OCI-LY1 (cell line): ENCODE measurements at regions not wholly inside any gene's neighbourhood (a gene's known extent, or its start where the extent isn't known, plus 50 kb on each side); places are given as distances from the start of the nearest gene placed in this dataset.

ENCODE experiments used
- H2AFZ ChIP-seq: fragments of 200-600 bp; sonication (generic), shearing (Covaris generic); 2 replicates; pipeline ENCODE4 v1.6.0; 2014; ENCODE audit warnings: antibody characterized with exemption, mild to moderate bottlenecking, low read length
- H3F3A ChIP-seq: fragments of 200-600 bp; sonication (generic), shearing (Covaris generic); 2 replicates; pipeline ENCODE4 v1.6.0; 2014; ENCODE audit warnings: mild to moderate bottlenecking, antibody characterized with exemption, low read length, moderate library complexity; ENCODE audit not compliant: insufficient read depth
- H3K27ac ChIP-seq: fragments of 200-600 bp; sonication (generic); 2 replicates; pipeline ENCODE4 v1.5.1; 2014; ENCODE audit warnings: low read length, mixed run types, mild to moderate bottlenecking, low read depth; ENCODE audit not compliant: poor library complexity, severe bottlenecking
- H3K27me3 ChIP-seq: fragments of 200-600 bp; sonication (generic); 2 replicates; pipeline ENCODE4 v1.6.0; 2014; ENCODE audit warnings: antibody characterized with exemption, mild to moderate bottlenecking, low read length, moderate library complexity; ENCODE audit not compliant: insufficient read depth
- H3K36me3 ChIP-seq: fragments of 200-600 bp; sonication (generic); 2 replicates; pipeline ENCODE4 v1.6.1; 2014; ENCODE audit warnings: mild to moderate bottlenecking, antibody characterized with exemption, low read length, moderate library complexity, mixed read lengths; ENCODE audit not compliant: insufficient read depth
- H3K4me1 ChIP-seq: fragments of 200-600 bp; sonication (generic); 2 replicates; pipeline ENCODE4 v1.5.1; 2014; ENCODE audit warnings: mild to moderate bottlenecking, low read length, moderate library complexity; ENCODE audit not compliant: insufficient read depth, severe bottlenecking
- H3K4me2 ChIP-seq: fragments of 200-600 bp; sonication (generic), shearing (Covaris generic); 2 replicates; pipeline ENCODE4 v1.6.1; 2014; ENCODE audit warnings: low read length
- H3K4me3 ChIP-seq: fragments of 200-600 bp; sonication (generic); 2 replicates; pipeline ENCODE4 v1.5.1; 2014; ENCODE audit warnings: low read length, low read depth, mild to moderate bottlenecking, mixed read lengths; ENCODE audit not compliant: poor library complexity, severe bottlenecking
- H3K79me2 ChIP-seq: fragments of 200-600 bp; shearing (Covaris generic); 2 replicates; pipeline ENCODE4 v1.6.1; 2016; ENCODE audit warnings: mixed run types, low read length, mixed read lengths; ENCODE audit not compliant: insufficient read depth
- H3K9ac ChIP-seq: fragments of 200-600 bp; sonication (generic), shearing (Covaris generic); 2 replicates; pipeline ENCODE4 v1.6.1; 2014; ENCODE audit warnings: mild to moderate bottlenecking, low read length, mixed read lengths
- H3K9me2 ChIP-seq: fragments of 200-600 bp; sonication (generic), shearing (Covaris generic); 2 replicates; pipeline ENCODE4 v1.6.1; 2014; ENCODE audit warnings: low read depth, mild to moderate bottlenecking, low read length, mixed read lengths
- H3K9me3 ChIP-seq: fragments of 200-600 bp; shearing (Covaris generic); 2 replicates; pipeline ENCODE4 v1.6.1; 2014; ENCODE audit warnings: low read length, mixed read lengths
- H4K20me1 ChIP-seq: fragments of 200-600 bp; sonication (generic), shearing (Covaris generic); 2 replicates; pipeline ENCODE4 v1.6.0; 2016; ENCODE audit warnings: mild to moderate bottlenecking, low read length; ENCODE audit not compliant: insufficient read depth
- CTCF ChIP-seq: fragments of 200-600 bp; sonication (generic), shearing (Covaris generic); IDR thresholded peaks from 2 replicates; pipeline ENCODE4 v1.5.1; 2017; ENCODE audit warnings: mild to moderate bottlenecking, antibody characterized with exemption, low read length, moderate library complexity, mixed read lengths
- EZH2 ChIP-seq: fragments of 200-600 bp; sonication (generic), shearing (Covaris generic); IDR thresholded peaks from 2 replicates; pipeline ENCODE4 v1.8.0; 2017; ENCODE audit warnings: borderline replicate concordance, mixed run types, mild to moderate bottlenecking, antibody characterized with exemption, low read length, moderate library complexity, mixed read lengths

GRCh38 chr14:86780876-86781510 lies 1212.0 kb downstream of the GALC start:
- H3K9ac ChIP-seq: no peak overlapping the region
- no peaks in the 10 kb centered on the region for H3K79me2 ChIP-seq
- no peaks in the 10 kb centered on the region for H3K27me3 ChIP-seq
- H3K4me3 ChIP-seq: no peak overlapping the region
- no peaks in the 10 kb centered on the region for H3K9me3 ChIP-seq
- H3F3A ChIP-seq: no peaks in the 10 kb centered on the region
- TF ChIP-seq EZH2 (no peak), CTCF (no peak)
- H3K27ac ChIP-seq: no peak overlapping the region
- H2AFZ ChIP-seq: no peak overlapping the region
- no peaks in the 10 kb centered on the region for H3K9me2 ChIP-seq
- H3K4me1 ChIP-seq: no peaks in the 10 kb centered on the region
- no peaks in the 10 kb centered on the region for H4K20me1 ChIP-seq
- no peaks in the 10 kb centered on the region for H3K36me3 ChIP-seq
- no peak overlapping the region for H3K4me2 ChIP-seq

GRCh38 chr14:86780461-86780860 lies 1212.5 kb downstream of the GALC start:
- H3K36me3 ChIP-seq: no peaks in the 10 kb centered on the region
- H4K20me1 ChIP-seq: no peaks in the 10 kb centered on the region
- H3K4me1 ChIP-seq: no peaks in the 10 kb centered on the region
- no peaks in the 10 kb centered on the region for H3K27me3 ChIP-seq
- TF ChIP-seq EZH2 (no peak), CTCF (no peak)
- H3F3A ChIP-seq: no peaks in the 10 kb centered on the region
- no peak overlapping the region for H3K4me2 ChIP-seq
- no peaks in the 10 kb centered on the region for H3K79me2 ChIP-seq
- no peak overlapping the region for H2AFZ ChIP-seq
- H3K9ac ChIP-seq: no peak overlapping the region
- no peaks in the 10 kb centered on the region for H3K9me2 ChIP-seq
- H3K4me3 ChIP-seq: no peak overlapping the region
- H3K27ac ChIP-seq: no peak overlapping the region
- H3K9me3 ChIP-seq: no peaks in the 10 kb centered on the region

GRCh38 chr14:86779416-86779815 lies 1213.6 kb downstream of the GALC start:
- no peak overlapping the region for H3K9ac ChIP-seq

More at GRCh38 chr14:86779416-86779815, 1213.6 kb downstream of the GALC start:
- H2AFZ ChIP-seq: no peak overlapping the region
- TF ChIP-seq EZH2 (no peak), CTCF (no peak)
- H3K36me3 ChIP-seq: no peaks in the 10 kb centered on the region
- H4K20me1 ChIP-seq: no peaks in the 10 kb centered on the region
- no peaks in the 10 kb centered on the region for H3F3A ChIP-seq
- no peaks in the 10 kb centered on the region for H3K79me2 ChIP-seq
- H3K4me3 ChIP-seq: no peak overlapping the region
- no peaks in the 10 kb centered on the region for H3K9me3 ChIP-seq
- no peaks in the 10 kb centered on the region for H3K9me2 ChIP-seq
- H3K27ac ChIP-seq: no peak overlapping the region
- no peak overlapping the region for H3K4me2 ChIP-seq
- no peaks in the 10 kb centered on the region for H3K4me1 ChIP-seq
- H3K27me3 ChIP-seq: no peaks in the 10 kb centered on the region
